Ovary (tissue), 3 donors: ENCODE measurements at regions not wholly inside any gene's neighbourhood (a gene's known extent, or its start where the extent isn't known, plus 50 kb on each side); places are given as distances from the start of the nearest gene placed in this dataset.

ENCODE experiments used
- CTCF ChIP-seq, 3 donors: fragments of 450-650 bp in 2 of 3; fragments of 200-600 bp in 1 of 3; IDR thresholded peaks; one replicate each; pipeline versions ENCODE4 v1.5.1 to v1.8.0; 2016 to 2022; ENCODE audit warnings: antibody characterized with exemption in 3 of 3, mild to moderate bottlenecking in 1 of 3
- EP300 ChIP-seq: sonication (generic); formaldehyde crosslinking; IDR thresholded peaks from one replicate; pipeline ENCODE4 v1.6.1; 2017; ENCODE audit warnings: antibody characterized with exemption
- POLR2A ChIP-seq: fragments of 450-650 bp; IDR thresholded peaks from one replicate; pipeline ENCODE4 v1.6.1; 2017; ENCODE audit warnings: antibody characterized with exemption, mild to moderate bottlenecking, moderate library complexity
- donor health status: DM: no; HTN: no; CAD: no.

- TF ChIP-seq CTCF (IDR thresholded peaks at IDR 0.05) (no peak), POLR2A (no peak), EP300 (no peak)
These were observed 72.8 kb upstream of the PITRM1 start for GRCh38 chr10:3245395-3245794.
